ENCODE measurements at regions not wholly inside any gene's neighbourhood (a gene's known extent, or its start where the extent isn't known, plus 50 kb on each side); places are given as distances from the start of the nearest gene placed in this dataset.

DNA sequence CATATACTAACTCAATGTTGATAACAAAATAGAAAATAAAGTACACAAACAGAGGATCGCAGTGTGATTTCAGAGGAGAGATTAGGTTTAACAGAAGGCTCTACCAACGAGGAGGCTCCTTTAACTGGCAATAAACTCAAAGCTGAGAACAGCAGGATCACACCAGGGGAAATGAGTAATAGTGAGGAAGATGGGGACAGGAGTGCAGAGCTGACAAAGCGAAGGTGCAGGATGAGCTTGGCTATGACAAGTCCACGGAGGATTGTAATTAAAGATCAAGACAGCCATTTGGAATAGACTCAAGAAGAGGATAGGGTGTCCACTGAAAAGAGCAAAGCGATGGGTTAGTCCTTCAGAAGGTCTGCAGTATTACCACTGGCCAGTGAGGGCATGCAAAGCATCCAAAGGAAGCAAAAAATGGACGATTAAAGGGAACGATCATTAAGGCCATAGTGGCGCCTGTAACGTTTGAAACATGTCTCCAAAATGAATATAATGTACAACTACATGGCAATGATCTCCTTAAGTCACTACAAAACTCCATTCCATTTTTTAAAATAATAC lies 85.3 kb downstream of the GRIN2B start (continued):
- TF ChIP-seq ZBTB4 (CRISPR knock-in tag; IDR thresholded peaks at IDR 0.05), result no peak
- no peak for TF ChIP-seq BHLHE40 (IDR thresholded peaks at IDR 0.05; ENCODE audit: borderline replicate concordance in 1 of 2, low read depth in 2 of 2, low read length in 1 of 2)
- no peak for TF ChIP-seq TCF3 (IDR thresholded peaks at IDR 0.05; ENCODE audit: borderline replicate concordance, insufficient read depth, low read depth, low read length)

GRCh38 chr12:13891902-13892301 lies 89.5 kb downstream of the GRIN2B start:
- Histone ChIP-seq H3K4me1 (ENCODE audit: control insufficient read depth, insufficient read depth, low read length) (no peaks in the 10 kb centered on the region), H3K79me2 (ENCODE audit: control insufficient read depth, insufficient read depth, low read length) (no peaks in the 10 kb centered on the region), H3K27me3 (replicated peaks in 1 of 2; ENCODE audit: control insufficient read depth in 2 of 2, insufficient read depth in 2 of 2, low read length in 1 of 2) (no peaks in the 10 kb centered on the region), H3K27ac (ENCODE audit: control insufficient read depth, insufficient read depth) (no peak overlapping the region), H3K4me2 (ENCODE audit: control insufficient read depth, insufficient read depth) (no peak overlapping the region), H4K20me1 (ENCODE audit: control insufficient read depth, insufficient read depth) (no peaks in the 10 kb centered on the region), H3K36me3 (ENCODE audit: control insufficient read depth in 2 of 2, insufficient read depth in 2 of 2, low read length in 1 of 2) (no peaks in the 10 kb centered on the region), H3K4me3 (no peak overlapping the region), H3K9ac (ENCODE audit: control insufficient read depth, insufficient read depth, low read length) (no peak overlapping the region), H2AFZ (ENCODE audit: control insufficient read depth, low read depth, low read length) (no peak overlapping the region), H3K9me3 (replicated peaks; ENCODE audit: control insufficient read depth, insufficient read depth, low read length) (no peaks in the 10 kb centered on the region)
- ChIA-PET POLR2A (no interaction called here), CTCF (no interaction called here), SMC1A (ENCODE audit: uncharacterized antibody, unreplicated experiment) (no interaction called here), RAD21 (ENCODE audit: unreplicated experiment) (no interaction called here)
- DNase-seq (ENCODE audit: low read depth, low spot score) (no peak), ATAC-seq (no peak), FAIRE-seq (no peak)
- in situ Hi-C loops (cut with MboI), result no loop called here
- intact Hi-C loops (cut with micrococcal nuclease; ENCODE audit: unreplicated experiment), result no loop called here
- no TSS peak for BruUV-seq (replicated peaks)
- WGBS (ENCODE audit: insufficient coverage, insufficient replicate concordance, low lambda C conversion rate, missing lambda C conversion rate), result 57% methylated on average over 2 of the region's 2 CpGs
- TF ChIP-seq PML (IDR thresholded peaks at IDR 0.05; ENCODE audit: low read length) (no peak), POLR2AphosphoS2 (IDR thresholded peaks at IDR 0.05; ENCODE audit: low read depth, low read length) (no peak), SUZ12 (IDR thresholded peaks at IDR 0.05; ENCODE audit: unreplicated experiment) (no peak), ATF2 (IDR thresholded peaks at IDR 0.05; ENCODE audit: low read length) (no peak), BCLAF1 (IDR thresholded peaks at IDR 0.05) (no peak), RB1 (IDR thresholded peaks at IDR 0.05; ENCODE audit: borderline replicate concordance) (no peak), KDM1A (IDR thresholded peaks at IDR 0.05; ENCODE audit: borderline replicate concordance) (no peak), ATF7 (IDR thresholded peaks at IDR 0.05; ENCODE audit: low read depth) (no peak), MYC (IDR thresholded peaks at IDR 0.05; ENCODE audit: insufficient read depth, insufficient read length, insufficient replicate concordance, low read length, severe bottlenecking) (no peak), STAT3 (IDR thresholded peaks at IDR 0.05; ENCODE audit: low read depth, low read length) (no peak), RAD21 (IDR thresholded peaks at IDR 0.05; ENCODE audit: insufficient read depth, low read depth, low read length) (no peak), TCF3 (IDR thresholded peaks at IDR 0.05; ENCODE audit: borderline replicate concordance, insufficient read depth, low read depth, low read length) (no peak), TCF7 (IDR thresholded peaks at IDR 0.05; ENCODE audit: borderline replicate concordance) (no peak)

All from GM12878 (cell line).